ENCODE measurements at regions not wholly inside any gene's neighbourhood (a gene's known extent, or its start where the extent isn't known, plus 50 kb on each side); places are given as distances from the start of the nearest gene placed in this dataset.

- no peak for TF ChIP-seq PHF8 (IDR thresholded peaks at IDR 0.05; ENCODE audit: borderline replicate concordance, low read depth)
- no peak for TF ChIP-seq CTCF (IDR thresholded peaks at IDR 0.05)
- no peak for TF ChIP-seq MAX (IDR thresholded peaks at IDR 0.05)
- no peak for TF ChIP-seq CEBPB (IDR thresholded peaks at IDR 0.05)
- TF ChIP-seq POLR2AphosphoS2 (conservative IDR thresholded peaks at IDR 0.05; ENCODE audit: low read length) = no peak
- TF ChIP-seq RAD21 (conservative IDR thresholded peaks at IDR 0.05 in 1 of 2, IDR thresholded peaks at IDR 0.05 in 1 of 2) = no peak
- TF ChIP-seq NPAS2 (CRISPR knock-in tag; IDR thresholded peaks at IDR 0.05; ENCODE audit: borderline replicate concordance) = no peak
- no peak for TF ChIP-seq SMC3 (IDR thresholded peaks at IDR 0.05)
- no peak for TF ChIP-seq ZSCAN20 (CRISPR knock-in tag; IDR thresholded peaks at IDR 0.05)
- no peak for TF ChIP-seq POLR2A (IDR thresholded peaks at IDR 0.05; ENCODE audit: low read length)
- no peak for TF ChIP-seq HMGXB4 (CRISPR knock-in tag; IDR thresholded peaks at IDR 0.05; ENCODE audit: borderline replicate concordance)
- TF ChIP-seq MAFK (IDR thresholded peaks at IDR 0.05; ENCODE audit: partially characterized antibody) = no peak
- no peak for TF ChIP-seq CBX8 (IDR thresholded peaks at IDR 0.05)
Measured at GRCh38 chr5:4700871-4701270, 439.3 kb upstream of the ADAMTS16 start.
